T-helper 17 cell (primary cell): ENCODE measurements at regions not wholly inside any gene's neighbourhood (a gene's known extent, or its start where the extent isn't known, plus 50 kb on each side); places are given as distances from the start of the nearest gene placed in this dataset.
A peak's percentile ranks its signal among the peaks of the same experiment; 100 is the strongest.
"Not testable (repeated sequence)": the region's sequence is repeated elsewhere in the genome, so short reads cannot be mapped to it uniquely, and the experiment has no call there.

Source experiments
- ATAC-seq: fragments of 150-1000 bp; cut with Tn5 transposase; 2 replicates; pipeline ENCODE4 v1.10.0; 2021; ENCODE audit warnings: mild to moderate bottlenecking, moderate library complexity
- DNase-seq, 3 donors: peaks; one replicate each; pipeline versions ENCODE4 v3.0.0 to v3.0.0-alpha.2; 2020 to 2021
- H3K9me3 ChIP-seq: one replicate; pipeline ENCODE4 v1.7.0; 2013; ENCODE audit warnings: low read length, mild to moderate bottlenecking; ENCODE audit not compliant: control insufficient read depth, poor library complexity, severe bottlenecking
- H3K27ac Mint-ChIP-seq: one replicate; pipeline ENCODE4 v1.8.0; 2022; ENCODE audit warnings: mild to moderate bottlenecking, moderate library complexity, mixed read lengths
- H3K27me3 Mint-ChIP-seq: one replicate; pipeline ENCODE4 v1.8.0; 2022; ENCODE audit warnings: mixed read lengths
- H3K36me3 Mint-ChIP-seq: one replicate; pipeline ENCODE4 v1.8.0; 2022; ENCODE audit warnings: low read depth, mixed read lengths
- H3K4me1 Mint-ChIP-seq: one replicate; pipeline ENCODE4 v1.8.0; 2022; ENCODE audit warnings: mild to moderate bottlenecking, mixed read lengths
- H3K4me3 Mint-ChIP-seq: one replicate; pipeline ENCODE4 v1.8.0; 2022; ENCODE audit warnings: mild to moderate bottlenecking, moderate library complexity, mixed read lengths

GRCh38 chr12:59122784-59123183, 202.5 kb upstream of the LRIG3 start:
- no peak for DNase-seq
- H3K4me1 Mint-ChIP-seq, result no peaks in the 10 kb centered on the region
- no peak overlapping the region for H3K4me3 Mint-ChIP-seq
- no peaks in the 10 kb centered on the region for H3K27me3 Mint-ChIP-seq
- no peaks in the 10 kb centered on the region for H3K36me3 Mint-ChIP-seq
- H3K9me3 ChIP-seq, result no peaks in the 10 kb centered on the region
- no peak overlapping the region for H3K27ac Mint-ChIP-seq
- ATAC-seq, result no peak

- H3K27ac Mint-ChIP-seq, result no peak overlapping the region
- no peaks in the 10 kb centered on the region for H3K9me3 ChIP-seq
- H3K27me3 Mint-ChIP-seq, result no peaks in the 10 kb centered on the region
- no peak overlapping the region for H3K4me3 Mint-ChIP-seq
- ATAC-seq (no peak), DNase-seq (no peak)
- no peaks in the 10 kb centered on the region for H3K36me3 Mint-ChIP-seq
- no peaks in the 10 kb centered on the region for H3K4me1 Mint-ChIP-seq
Observed at GRCh38 chr12:59121451-59121850, 201.1 kb upstream of the LRIG3 start.

- Mint-ChIP-seq H3K36me3 (no peaks in the 10 kb centered on the region), H3K27ac (no peak overlapping the region), H3K27me3 (no peaks in the 10 kb centered on the region), H3K4me3 (no peak overlapping the region), H3K4me1 (no peaks in the 10 kb centered on the region)
- no peaks in the 10 kb centered on the region for H3K9me3 ChIP-seq
- no peak for ATAC-seq
- DNase-seq, result no peak
Observed at GRCh38 chr12:59119676-59120075, 199.4 kb upstream of the LRIG3 start.

GRCh38 chr12:59118356-59118755, 198.1 kb upstream of the LRIG3 start:
- Mint-ChIP-seq H3K4me3 (no peak overlapping the region), H3K36me3 (no peaks in the 10 kb centered on the region), H3K27ac (no peak overlapping the region), H3K4me1 (no peaks in the 10 kb centered on the region), H3K27me3 (no peaks in the 10 kb centered on the region)
- DNase-seq (no peak), ATAC-seq (no peak)
- H3K9me3 ChIP-seq, result no peaks in the 10 kb centered on the region

- H3K36me3 Mint-ChIP-seq, result no peaks in the 10 kb centered on the region
- H3K27me3 Mint-ChIP-seq, result no peaks in the 10 kb centered on the region
- ATAC-seq (no peak), DNase-seq (no peak)
- no peak overlapping the region for H3K4me3 Mint-ChIP-seq
- H3K4me1 Mint-ChIP-seq, result no peaks in the 10 kb centered on the region
- H3K9me3 ChIP-seq, result no peaks in the 10 kb centered on the region
- H3K27ac Mint-ChIP-seq, result no peak overlapping the region
Observed at GRCh38 chr12:59115995-59116394, 195.7 kb upstream of the LRIG3 start.

- no peaks in the 10 kb centered on the region for H3K4me1 Mint-ChIP-seq
- ATAC-seq (no peak), DNase-seq (no peak)
- H3K27ac Mint-ChIP-seq, result no peak overlapping the region
- H3K9me3 ChIP-seq, result no peaks in the 10 kb centered on the region
- no peak overlapping the region for H3K4me3 Mint-ChIP-seq
- no peaks in the 10 kb centered on the region for H3K36me3 Mint-ChIP-seq
- H3K27me3 Mint-ChIP-seq, result no peaks in the 10 kb centered on the region
Observed at GRCh38 chr12:59115526-59115925, 195.2 kb upstream of the LRIG3 start.

GRCh38 chr12:59113831-59114615, 193.7 kb upstream of the LRIG3 start:
- DNase-seq (peak in 2 of 3 donors; percentile 6 to 12), ATAC-seq (no peak)
- Mint-ChIP-seq H3K27me3 (no peaks in the 10 kb centered on the region), H3K36me3 (no peaks in the 10 kb centered on the region), H3K27ac (no peak overlapping the region), H3K4me1 (no peaks in the 10 kb centered on the region), H3K4me3 (no peak overlapping the region)
- H3K9me3 ChIP-seq, result no peaks in the 10 kb centered on the region

- no peak for DNase-seq
- H3K9me3 ChIP-seq, result no peaks in the 10 kb centered on the region
- Mint-ChIP-seq H3K27me3 (no peaks in the 10 kb centered on the region), H3K4me3 (no peak overlapping the region), H3K36me3 (no peaks in the 10 kb centered on the region), H3K27ac (no peak overlapping the region), H3K4me1 (no peaks in the 10 kb centered on the region)
- ATAC-seq, result no peak
Observed at GRCh38 chr12:59111851-59112250, 191.5 kb upstream of the LRIG3 start.

- H3K36me3 Mint-ChIP-seq, H3K4me3 Mint-ChIP-seq, H3K27me3 Mint-ChIP-seq, H3K4me1 Mint-ChIP-seq, DNase-seq, H3K27ac Mint-ChIP-seq, H3K9me3 ChIP-seq, ATAC-seq: not testable (repeated sequence)
Observed at GRCh38 chr12:59108516-59108915, 188.2 kb upstream of the LRIG3 start.

- no peaks in the 10 kb centered on the region for H3K9me3 ChIP-seq
- Mint-ChIP-seq H3K27ac (no peak overlapping the region), H3K4me3 (no peak overlapping the region), H3K4me1 (no peaks in the 10 kb centered on the region), H3K36me3 (no peaks in the 10 kb centered on the region), H3K27me3 (peaks cover 4% of the 10 kb centered on the region)
- DNase-seq (no peak), ATAC-seq (no peak)
Observed at GRCh38 chr12:59100585-59100984, 180.3 kb upstream of the LRIG3 start.

- H3K4me1 Mint-ChIP-seq, result no peaks in the 10 kb centered on the region
- DNase-seq (no peak), ATAC-seq (no peak)
- H3K27me3 Mint-ChIP-seq, result peaks cover 4% of the 10 kb centered on the region
- no peak overlapping the region for H3K4me3 Mint-ChIP-seq
- H3K9me3 ChIP-seq, result no peaks in the 10 kb centered on the region
- no peaks in the 10 kb centered on the region for H3K36me3 Mint-ChIP-seq
- H3K27ac Mint-ChIP-seq, result no peak overlapping the region
Observed at GRCh38 chr12:59097876-59098275, 177.6 kb upstream of the LRIG3 start.

GRCh38 chr12:59096246-59096645, 175.9 kb upstream of the LRIG3 start:
- H3K9me3 ChIP-seq, result no peaks in the 10 kb centered on the region
- Mint-ChIP-seq H3K4me3 (no peak overlapping the region), H3K27me3 (peaks cover 4% of the 10 kb centered on the region), H3K4me1 (no peaks in the 10 kb centered on the region), H3K36me3 (no peaks in the 10 kb centered on the region), H3K27ac (no peak overlapping the region)
- ATAC-seq (no peak), DNase-seq (no peak)

- Mint-ChIP-seq H3K27me3 (peaks cover 4% of the 10 kb centered on the region), H3K4me1 (no peaks in the 10 kb centered on the region), H3K4me3 (no peak overlapping the region), H3K36me3 (no peaks in the 10 kb centered on the region), H3K27ac (no peak overlapping the region)
- no peaks in the 10 kb centered on the region for H3K9me3 ChIP-seq
- no peak for ATAC-seq
- DNase-seq, result no peak
Observed at GRCh38 chr12:59093073-59093772, 172.9 kb upstream of the LRIG3 start.

- Mint-ChIP-seq H3K4me1 (no peaks in the 10 kb centered on the region), H3K27ac (no peak overlapping the region), H3K36me3 (no peaks in the 10 kb centered on the region), H3K4me3 (no peak overlapping the region), H3K27me3 (peaks cover 8% of the 10 kb centered on the region)
- H3K9me3 ChIP-seq, result no peaks in the 10 kb centered on the region
- ATAC-seq (no peak), DNase-seq (no peak)
Observed at GRCh38 chr12:59088673-59089072, 168.4 kb upstream of the LRIG3 start.
